Testis (tissue), 2 donors: ENCODE measurements at regions not wholly inside any gene's neighbourhood (a gene's known extent, or its start where the extent isn't known, plus 50 kb on each side); places are given as distances from the start of the nearest gene placed in this dataset.
"Not testable (repeated sequence)": the region's sequence is repeated elsewhere in the genome, so short reads cannot be mapped to it uniquely, and the experiment has no call there.

ENCODE experiments used
- DNase-seq: peaks from one replicate; pipeline ENCODE4 v3.0.0-alpha.2; 2019
- H3K27ac ChIP-seq, 2 donors: fragments of 200-600 bp; sonication (generic); one replicate each; pipeline ENCODE4 v1.5.1; 2019
- H3K27me3 ChIP-seq: fragments of 200-600 bp; sonication (generic); one replicate; pipeline ENCODE4 v1.5.1; 2019
- H3K36me3 ChIP-seq: fragments of 200-600 bp; sonication (generic); one replicate; pipeline ENCODE4 v1.5.1; 2017; ENCODE audit warnings: low read depth; ENCODE audit errors: missing control alignments
- H3K4me1 ChIP-seq: fragments of 200-600 bp; sonication (generic); one replicate; pipeline ENCODE4 v1.5.1; 2019
- H3K4me3 ChIP-seq, 2 donors: fragments of 200-600 bp; sonication (generic); one replicate each; pipeline ENCODE4 v1.5.1; 2017 to 2019
- H3K9me3 ChIP-seq: fragments of 200-600 bp; sonication (generic); one replicate; pipeline ENCODE4 v1.5.1; 2017
- CTCF ChIP-seq, 3 experiments: fragments of 450-650 bp in 2 of 3; fragments of 200-600 bp in 1 of 3; sonication (generic) in 1 of 3; IDR thresholded peaks; one replicate each; pipeline ENCODE4 v1.5.1; 2016 to 2019; ENCODE audit warnings: antibody characterized with exemption in 3 of 3, mild to moderate bottlenecking in 2 of 3, moderate library complexity in 1 of 3
- POLR2A ChIP-seq: fragments of 450-650 bp; IDR thresholded peaks from one replicate; pipeline ENCODE4 v1.6.1; 2017; ENCODE audit warnings: antibody characterized with exemption, mild to moderate bottlenecking, moderate library complexity
- WGBS, 2 donors: methylation state at CpG; one replicate each; pipeline ENCODE4 v1.1.5; 2018; 5-methylcytosine and 5-hydroxymethylcytosine counted together
- intact Hi-C: fragments of 100-400 bp; cut with DNase I; formaldehyde crosslinking; loops from one replicate; pipeline ENCODE4 v1.15.1; 2023; ENCODE audit warnings: low total_unique reads

- Histone ChIP-seq H3K27me3 (no peaks in the 10 kb centered on the region), H3K4me3 (no peak overlapping the region), H3K4me1 (peaks cover 25% of the 10 kb centered on the region), H3K36me3 (no peaks in the 10 kb centered on the region), H3K9me3 (no peaks in the 10 kb centered on the region), H3K27ac (peak overlapping the region in 1 of 2 donors; percentile 77)
- intact Hi-C loops: no loop called here
- TF ChIP-seq CTCF (IDR thresholded peaks at IDR 0.05): no peak
- TF ChIP-seq POLR2A: no peak
- no peak for DNase-seq
- 71 to 74% methylated on average over 13 of the region's 13 CpGs for WGBS, 2 donors
These were observed 61.4 kb upstream of the ZNF217 start for GRCh38 chr20:53654932-53655624.

GRCh38 chr20:53654521-53654920, 60.9 kb upstream of the ZNF217 start:
- 87 to 88% methylated on average over 8 of the region's 8 CpGs for WGBS, 2 donors
- DNase-seq, H3K4me3 ChIP-seq, H3K9me3 ChIP-seq, H3K36me3 ChIP-seq, intact Hi-C loops, H3K27me3 ChIP-seq: not testable (repeated sequence)
- peaks cover 25% of the 10 kb centered on the region for H3K4me1 ChIP-seq
- peak overlapping the region in 1 of 2 donors; percentile 77 for H3K27ac ChIP-seq

GRCh38 chr20:53652859-53653517, 59.3 kb upstream of the ZNF217 start:
- 45 to 49% methylated on average over 5 of the region's 5 CpGs for WGBS, 2 donors
- peaks cover 25% of the 10 kb centered on the region for H3K4me1 ChIP-seq
- H3K4me3 ChIP-seq: no peak overlapping the region
- no peaks in the 10 kb centered on the region for H3K27me3 ChIP-seq
- no peak for DNase-seq
- H3K36me3 ChIP-seq: no peaks in the 10 kb centered on the region
- H3K9me3 ChIP-seq: no peaks in the 10 kb centered on the region
- peak overlapping the region; percentile 31 to 46 for H3K27ac ChIP-seq
- TF ChIP-seq CTCF (IDR thresholded peaks at IDR 0.05) (no peak), POLR2A (no peak)
- intact Hi-C loops: no loop called here

- Histone ChIP-seq H3K27ac (peak overlapping the region; percentile 31 to 46), H3K9me3 (no peaks in the 10 kb centered on the region), H3K4me1 (peaks cover 25% of the 10 kb centered on the region), H3K4me3 (no peak overlapping the region), H3K27me3 (no peaks in the 10 kb centered on the region), H3K36me3 (no peaks in the 10 kb centered on the region)
- WGBS, 2 donors: 36 to 39% methylated on average over 7 of the region's 7 CpGs
- TF ChIP-seq CTCF (IDR thresholded peaks at IDR 0.05) (no peak), POLR2A (no peak)
- DNase-seq: no peak
- intact Hi-C loops: no loop called here
These were observed 58.6 kb upstream of the ZNF217 start for GRCh38 chr20:53652090-53652858.

GRCh38 chr20:53649493-53649892, 55.9 kb upstream of the ZNF217 start:
- H3K4me3 ChIP-seq, DNase-seq, H3K27me3 ChIP-seq, H3K9me3 ChIP-seq, intact Hi-C loops, H3K36me3 ChIP-seq, H3K27ac ChIP-seq: not testable (repeated sequence)
- 91 to 94% methylated on average over 10 of the region's 10 CpGs for WGBS, 2 donors
- peaks cover 15% of the 10 kb centered on the region for H3K4me1 ChIP-seq
